ENCODE measurements at regions not wholly inside any gene's neighbourhood (a gene's known extent, or its start where the extent isn't known, plus 50 kb on each side); places are given as distances from the start of the nearest gene placed in this dataset.

DNA sequence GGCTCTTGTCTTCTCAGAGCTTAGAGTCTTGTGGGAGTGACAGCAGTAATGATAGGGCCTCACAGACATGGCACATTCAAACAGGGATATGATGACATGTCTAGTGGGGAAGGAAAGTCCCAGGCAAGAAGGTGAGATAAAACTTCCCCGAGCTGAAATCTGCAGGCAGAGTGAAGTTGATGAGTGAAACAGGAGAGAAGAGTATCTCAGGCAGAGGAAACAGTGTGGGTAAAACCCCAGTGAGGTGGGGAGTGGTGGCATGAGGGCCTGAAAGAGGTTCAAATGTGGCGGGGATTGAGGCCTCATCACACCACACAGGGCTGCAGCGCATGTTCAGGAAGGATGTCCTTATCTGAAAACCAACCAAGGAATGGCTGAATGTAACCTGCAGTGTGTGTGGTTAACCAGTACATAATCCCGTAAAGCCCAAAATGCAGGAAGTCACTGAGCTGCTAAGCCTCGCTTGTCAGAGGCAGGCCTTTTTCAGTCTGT is 153.8 kb upstream of the E2F8 start:
- DNase-seq = no peak

DNA sequence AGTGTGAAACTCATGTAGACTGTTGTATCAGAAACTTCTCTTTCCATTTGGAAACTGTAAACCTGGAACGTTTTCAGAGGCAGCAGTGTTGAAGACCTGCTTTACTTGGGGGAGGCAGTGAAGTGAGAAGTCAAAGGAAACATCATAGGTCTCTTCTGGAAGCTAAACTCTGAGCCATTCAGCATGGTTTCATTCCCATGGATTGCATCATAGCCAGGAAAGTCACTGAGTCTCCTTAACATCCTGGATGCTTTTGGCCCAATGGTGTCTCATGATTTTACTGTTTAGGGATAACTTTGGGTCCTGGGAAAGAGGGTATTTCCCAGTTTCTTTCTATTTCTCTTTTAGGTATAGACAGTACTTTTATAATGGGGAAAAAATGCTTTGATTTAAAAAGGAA is 153.2 kb upstream of the E2F8 start:
- no peak for DNase-seq

DNA sequence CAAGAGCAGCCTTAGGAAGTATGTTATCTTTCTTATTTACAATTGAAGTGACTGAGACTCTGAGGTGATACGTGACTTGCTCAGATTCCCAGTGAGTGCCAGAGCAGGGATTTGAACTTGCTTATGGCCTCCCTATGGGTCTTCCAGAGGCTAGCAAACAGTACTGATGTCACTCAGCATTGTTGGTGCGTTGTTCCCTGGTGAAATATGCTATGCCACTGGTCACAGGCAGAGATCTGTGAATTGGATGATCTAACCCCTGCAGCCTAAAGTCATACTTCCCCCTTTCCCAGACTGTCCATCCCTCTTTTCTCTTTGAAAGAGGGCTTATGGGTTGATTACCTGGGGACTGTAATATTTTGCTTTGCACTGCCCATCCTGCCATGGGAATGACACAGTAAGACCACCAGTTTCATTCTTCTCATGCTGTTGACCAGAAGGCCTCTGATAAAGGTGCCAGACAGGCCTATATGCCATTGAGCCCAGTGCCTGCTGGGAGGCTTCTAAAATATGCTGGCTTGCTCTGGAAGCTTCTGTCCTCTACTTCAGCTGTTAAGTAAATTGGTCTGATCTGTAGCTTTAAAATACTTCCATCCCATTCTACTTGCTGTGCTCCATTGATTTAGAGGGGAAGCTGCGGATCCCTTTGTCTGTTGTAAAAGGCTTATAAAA is 152.2 kb upstream of the E2F8 start:
- DNase-seq = no peak

DNA sequence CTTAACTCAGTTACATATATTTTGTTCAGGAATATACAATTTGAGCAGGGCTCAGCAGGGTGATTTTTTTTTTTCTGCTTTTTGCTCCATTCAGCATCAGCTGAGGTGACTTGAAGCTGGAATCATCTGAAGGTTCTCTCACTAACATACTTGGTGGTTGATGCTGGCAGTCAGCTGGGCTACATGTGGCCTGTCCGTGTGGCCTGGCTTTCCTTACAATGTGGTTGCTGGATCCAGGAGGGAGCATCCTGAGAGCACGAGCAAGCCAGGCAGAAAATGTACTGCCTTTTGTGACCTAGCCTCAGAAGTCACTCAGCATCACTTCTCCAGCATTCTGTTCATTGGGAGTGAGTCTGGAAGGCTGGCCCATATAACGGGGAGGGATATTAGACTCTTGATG is 151.6 kb upstream of the E2F8 start:
- no peak for DNase-seq

DNA sequence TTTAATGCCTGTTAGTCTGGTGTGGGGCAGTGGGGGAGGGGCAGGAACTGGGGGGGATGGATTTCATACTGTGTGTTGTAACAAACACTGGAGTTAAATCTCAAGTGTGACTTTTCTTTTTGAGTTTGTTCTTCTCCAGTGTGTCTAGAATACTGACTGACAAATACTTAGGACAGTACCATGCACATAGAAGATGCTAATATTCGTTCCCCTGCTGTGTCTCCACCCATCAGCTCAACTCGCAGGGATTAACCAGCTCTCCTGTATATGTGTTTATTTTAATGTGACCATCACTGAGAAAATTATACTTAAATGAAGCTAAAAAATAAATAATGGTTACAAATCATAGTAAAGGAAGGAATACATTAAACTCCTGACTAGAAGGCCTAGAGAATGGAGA is 150.9 kb upstream of the E2F8 start:
- DNase-seq = no peak

DNA sequence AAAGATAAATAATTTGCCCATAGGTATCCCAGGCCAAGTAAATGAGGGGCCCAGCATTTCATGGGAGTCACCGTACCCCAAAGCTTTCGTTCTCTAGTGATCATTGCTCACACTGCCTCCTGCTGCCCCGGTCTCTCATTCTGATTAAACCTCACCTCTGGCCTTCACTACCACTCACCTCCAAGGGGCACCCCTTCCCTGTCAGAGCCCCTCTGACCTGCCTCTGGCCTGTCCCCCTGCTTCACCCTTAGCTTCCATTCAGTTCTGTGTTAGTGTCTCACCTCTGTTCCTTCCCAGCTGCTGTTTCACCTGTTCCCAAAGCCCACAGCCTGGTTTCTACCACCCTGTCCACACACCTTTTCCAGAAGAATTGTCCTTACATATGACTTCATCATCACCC is 150.3 kb upstream of the E2F8 start:
- DNase-seq = no peak

DNA sequence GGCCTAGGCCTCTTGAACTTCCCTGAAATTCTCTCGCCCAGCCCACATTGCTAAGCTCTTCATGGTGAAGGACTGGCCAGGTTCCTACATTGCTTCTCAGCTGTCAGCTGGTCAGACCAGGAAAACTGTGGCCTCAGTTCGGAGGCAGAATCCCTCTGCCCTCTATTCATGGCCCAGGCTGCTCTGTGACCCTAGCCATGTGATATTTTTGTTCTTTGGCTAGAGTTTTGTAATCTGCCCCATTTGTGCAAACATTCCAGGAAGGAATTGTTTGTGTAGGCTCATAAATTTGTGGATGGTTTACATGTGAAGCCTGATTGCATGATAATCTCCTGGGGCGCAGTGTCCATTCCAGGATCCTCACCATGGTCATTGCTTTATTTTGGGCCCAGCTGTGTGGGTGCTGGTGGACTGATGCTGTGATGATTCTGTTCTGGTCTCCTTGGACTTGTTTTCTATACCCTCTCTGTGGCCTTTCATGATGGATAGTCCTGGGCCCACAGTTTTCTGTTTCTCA is 149.1 kb upstream of the E2F8 start:
- DNase-seq = no peak

DNA sequence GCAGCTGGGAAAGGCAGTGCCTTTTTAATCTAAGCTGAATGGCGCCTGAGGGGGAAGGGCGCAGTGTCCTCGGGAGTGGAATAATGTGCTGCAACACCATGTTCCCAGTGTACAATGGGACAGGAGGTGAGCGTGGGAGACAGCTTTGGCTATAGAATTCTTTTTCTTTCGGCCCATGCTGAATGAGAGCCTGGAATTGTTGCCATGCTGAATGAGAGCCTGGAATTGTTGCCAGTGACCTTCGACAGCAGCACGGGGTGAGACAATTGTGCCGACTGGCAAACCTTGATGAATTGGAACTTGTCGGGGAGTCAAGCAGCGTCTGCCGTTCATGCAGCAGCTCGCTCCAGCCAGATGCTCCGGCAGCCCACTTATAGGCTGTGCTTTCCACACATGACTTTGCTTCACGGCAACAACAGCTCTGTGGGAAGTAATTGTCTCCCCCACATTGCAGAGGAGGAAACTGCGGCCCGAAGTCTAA is 141.4 kb upstream of the E2F8 start:
- no peak for DNase-seq

DNA sequence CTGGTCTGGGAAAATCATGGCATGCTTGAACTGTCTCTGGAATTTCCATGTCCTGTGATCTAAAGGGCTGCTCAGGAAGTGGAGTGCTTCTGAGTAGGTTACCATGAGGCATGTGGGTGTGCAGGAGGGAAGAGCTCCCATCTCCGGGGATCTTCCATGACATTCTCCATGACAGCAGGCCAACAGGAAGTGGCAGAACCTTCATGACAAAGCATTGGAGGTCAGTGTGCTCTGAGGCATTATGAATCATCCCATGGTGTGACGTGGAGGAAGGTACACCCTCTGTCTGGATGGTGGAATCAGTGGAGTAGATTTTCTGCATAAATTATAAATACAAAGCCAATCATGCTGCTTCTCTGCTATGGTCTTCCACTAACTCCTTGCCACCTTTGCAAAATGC is 139.6 kb upstream of the E2F8 start:
- DNase-seq = peak; percentile 39

DNA sequence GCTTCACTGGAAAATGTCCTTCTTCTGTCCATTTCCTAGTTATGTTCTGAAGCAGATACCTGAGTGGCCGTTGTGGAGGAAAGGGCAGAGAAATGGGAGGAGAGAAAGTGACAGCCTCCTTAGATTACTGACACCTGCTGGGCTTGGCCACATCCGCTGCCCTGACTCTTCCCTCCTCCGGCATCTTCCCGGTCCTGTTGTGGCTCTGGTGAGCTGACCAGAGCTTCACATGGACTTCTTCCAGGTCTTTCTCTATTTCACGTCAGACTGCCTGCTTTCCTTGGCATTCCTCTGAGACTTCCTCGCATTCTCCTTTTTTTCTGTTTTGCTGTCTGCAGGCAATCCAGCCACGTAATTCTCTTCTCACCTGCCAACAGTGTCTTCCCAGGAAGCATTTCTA is 138.7 kb upstream of the E2F8 start:
- DNase-seq = no peak

DNA sequence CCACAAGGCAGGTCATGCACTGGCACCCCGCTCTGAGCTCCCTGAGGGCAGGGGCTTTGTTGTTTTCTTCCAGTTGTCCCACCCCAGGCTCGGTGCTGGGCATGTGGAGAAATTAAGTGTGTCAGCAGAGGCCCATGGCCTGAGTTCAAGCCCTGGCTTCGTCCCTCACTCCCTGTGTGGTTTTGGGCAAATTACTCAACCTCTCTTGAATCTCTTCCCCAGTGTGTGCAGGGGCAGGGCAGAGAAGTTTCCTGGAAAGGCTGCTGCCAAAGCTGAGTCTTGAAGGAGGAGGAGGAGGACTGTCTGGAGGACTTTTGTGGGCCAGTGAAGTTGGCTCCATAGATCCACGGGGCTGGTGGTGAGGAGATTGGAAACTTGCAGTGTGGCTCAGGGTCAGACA is 138.1 kb upstream of the E2F8 start:
- no peak for DNase-seq

DNA sequence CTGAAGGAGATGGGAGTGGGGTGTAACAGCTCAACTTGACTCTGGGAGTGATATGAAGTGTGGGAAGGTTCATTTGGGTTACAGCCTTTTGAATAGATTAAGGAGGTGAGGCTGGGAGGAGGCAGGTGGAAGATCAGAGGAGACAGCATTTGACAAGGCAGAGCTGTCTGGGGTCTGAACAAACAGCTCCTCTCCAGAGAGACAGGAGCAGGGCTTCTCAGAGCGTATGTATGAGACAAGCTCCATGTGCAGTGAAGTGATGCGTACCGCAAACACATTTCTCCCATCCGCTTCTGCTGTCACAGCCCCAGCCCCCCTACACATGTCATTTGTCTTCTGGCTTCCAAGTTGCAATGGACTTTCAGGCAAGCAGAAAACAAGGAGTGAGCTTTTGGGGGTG is 137.1 kb upstream of the E2F8 start:
- DNase-seq = no peak

DNA sequence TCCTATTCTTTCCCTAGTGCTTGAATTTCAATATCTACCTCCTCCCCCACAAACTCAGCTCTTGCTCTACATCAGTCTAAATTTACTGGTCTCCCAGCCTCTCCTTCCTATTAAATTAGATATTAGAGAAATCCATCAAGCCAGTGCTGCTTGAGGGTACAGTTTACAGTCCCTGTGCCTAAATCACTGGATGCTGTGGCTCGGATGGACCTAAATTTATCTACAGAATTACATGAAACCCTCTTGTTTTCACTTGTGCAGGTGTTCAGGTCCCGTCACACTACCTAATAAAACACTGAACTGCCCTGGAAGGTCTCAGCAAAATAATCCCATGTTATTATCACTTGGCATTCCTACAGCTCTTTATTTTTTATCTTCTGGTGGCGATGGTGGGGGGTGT is 134.7 kb upstream of the E2F8 start:
- no peak for DNase-seq

DNA sequence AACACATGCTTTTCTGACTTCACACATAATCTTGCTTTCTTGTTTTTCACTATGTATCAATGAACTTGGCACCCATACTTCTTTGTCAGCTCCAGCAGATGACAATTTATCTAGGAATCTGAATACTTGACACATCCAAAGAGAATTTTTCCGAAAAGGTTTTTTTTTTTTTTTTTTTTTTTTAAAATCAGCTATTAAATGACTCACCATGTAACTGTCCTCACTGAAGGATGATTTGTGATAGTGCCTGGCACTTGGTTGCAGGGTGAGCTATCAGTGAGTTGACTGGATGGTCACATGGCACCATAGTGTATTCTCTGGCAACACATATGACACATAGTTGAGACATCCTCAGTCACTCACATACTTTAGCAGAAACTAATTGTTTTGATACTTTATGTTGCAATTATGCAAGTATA is 133.4 kb upstream of the E2F8 start:
- peak; percentile 18 for DNase-seq

DNA sequence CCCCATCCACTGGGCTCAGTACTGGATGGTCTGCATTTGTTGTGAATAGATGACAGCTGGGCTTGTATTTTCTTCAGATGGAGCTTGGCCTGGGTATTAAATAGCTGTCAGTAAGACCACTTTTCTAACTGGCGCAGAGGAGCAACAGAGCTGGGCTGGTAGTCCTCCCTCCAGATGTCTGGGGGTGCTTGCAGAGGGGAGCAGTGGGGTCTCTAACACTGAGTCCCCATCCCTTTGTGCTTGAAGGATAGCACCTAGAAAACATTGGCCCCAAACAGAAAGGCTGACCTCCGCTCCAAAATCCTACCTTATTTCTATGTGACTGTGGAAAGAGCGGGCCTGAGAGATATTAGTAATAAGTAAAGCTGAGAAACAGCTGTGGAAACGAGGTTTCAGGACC is 131.6 kb upstream of the E2F8 start:
- no peak for DNase-seq

DNA sequence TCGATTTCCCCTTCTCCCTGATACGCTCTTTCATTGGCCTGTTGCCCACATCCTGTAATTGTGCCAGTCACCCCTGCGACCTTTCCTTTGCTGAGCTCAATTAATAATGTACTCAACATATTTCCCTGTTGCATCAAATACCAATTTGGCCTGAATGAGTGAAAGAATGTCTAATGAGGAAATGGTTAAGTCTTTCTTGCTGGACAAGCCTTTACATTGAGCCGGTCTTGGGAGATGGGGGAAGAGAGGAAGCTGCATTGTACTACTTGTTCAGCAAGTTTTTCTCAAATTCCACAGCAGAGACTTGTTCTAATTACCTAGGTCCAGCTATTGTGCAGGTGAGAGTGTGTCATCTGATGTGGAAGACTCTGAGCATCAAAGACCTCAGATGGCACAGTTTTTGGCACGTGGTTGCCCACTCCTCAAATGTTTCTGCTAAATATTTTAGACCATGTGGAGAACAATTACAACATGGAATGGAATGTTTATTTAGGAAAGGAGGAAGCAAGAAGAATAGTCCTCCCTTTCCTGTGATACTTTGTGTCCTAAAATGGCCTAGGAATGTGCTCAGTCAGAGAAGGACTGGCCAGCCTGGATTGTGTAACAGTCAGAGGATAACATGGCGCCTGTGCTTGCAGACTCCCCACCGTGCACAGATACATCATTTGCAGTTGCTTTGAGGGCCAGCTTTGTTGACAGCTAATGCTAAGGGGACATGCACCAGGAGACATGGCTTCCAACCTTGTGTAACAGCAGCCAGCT is 129.5 kb upstream of the E2F8 start:
- DNase-seq = no peak

DNA sequence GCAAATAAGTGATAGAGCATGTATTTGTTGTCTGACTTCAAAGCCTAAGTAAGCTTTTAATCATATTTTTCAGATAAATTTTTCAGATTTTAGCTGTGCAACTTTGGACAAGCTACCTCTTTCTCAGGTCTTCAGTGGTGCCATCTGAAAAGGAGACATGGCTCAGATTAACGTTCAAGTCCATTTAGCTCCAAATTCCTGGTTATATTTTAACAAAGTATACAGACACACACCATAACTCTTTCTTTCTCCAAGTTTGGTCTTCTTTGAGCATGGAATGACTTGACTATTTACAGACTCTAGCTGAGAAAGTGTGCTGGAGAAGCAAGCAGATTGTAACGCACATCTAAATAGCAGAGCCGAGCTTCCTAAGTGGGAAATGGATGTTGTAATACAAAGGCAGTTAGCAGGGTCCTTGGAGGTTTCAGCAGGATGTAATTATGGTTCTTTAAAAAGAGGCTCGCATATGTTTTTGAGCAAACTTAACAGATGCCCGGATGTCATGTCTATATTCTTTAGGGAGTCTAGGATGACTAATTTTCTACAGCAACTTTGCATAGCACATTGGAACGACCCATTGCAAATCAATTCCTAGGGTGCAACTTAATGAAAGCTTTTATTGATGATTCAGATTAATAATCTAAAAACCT is 128.1 kb upstream of the E2F8 start:
- DNase-seq = no peak

DNA sequence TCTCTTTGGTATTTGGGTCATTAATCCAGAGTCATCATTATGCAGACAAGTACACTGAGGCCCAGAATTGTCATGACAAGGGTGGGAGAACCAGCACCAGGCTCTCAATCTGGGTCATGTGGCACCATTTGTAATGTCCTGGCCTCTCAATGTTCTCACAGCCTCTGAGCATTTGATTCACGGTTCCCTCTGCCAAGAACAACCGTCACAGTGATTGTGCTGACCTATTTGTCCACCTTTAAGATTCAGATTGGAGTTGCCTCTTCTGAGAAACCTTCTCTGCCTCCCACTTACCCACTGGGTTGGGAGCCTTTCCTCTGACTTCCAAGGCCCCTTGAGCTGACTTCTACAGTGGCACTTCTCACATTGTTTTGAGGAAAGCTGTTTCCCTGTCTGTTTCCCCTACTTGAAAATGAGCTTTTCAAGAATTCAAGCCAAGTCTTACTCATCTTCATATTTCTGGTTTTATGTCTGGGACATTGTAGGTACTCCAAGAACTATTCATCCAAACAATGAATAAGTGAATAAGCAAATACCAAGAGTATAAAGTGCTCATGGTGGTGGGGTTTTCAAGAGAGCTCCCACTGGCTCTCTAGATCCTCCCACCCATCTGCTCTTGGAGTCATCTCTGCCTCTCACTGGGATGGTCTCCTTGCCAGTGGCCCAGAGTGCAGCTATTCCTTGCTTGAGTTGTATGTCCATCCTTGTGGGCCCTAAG is 126.4 kb upstream of the E2F8 start:
- DNase-seq = no peak

DNA sequence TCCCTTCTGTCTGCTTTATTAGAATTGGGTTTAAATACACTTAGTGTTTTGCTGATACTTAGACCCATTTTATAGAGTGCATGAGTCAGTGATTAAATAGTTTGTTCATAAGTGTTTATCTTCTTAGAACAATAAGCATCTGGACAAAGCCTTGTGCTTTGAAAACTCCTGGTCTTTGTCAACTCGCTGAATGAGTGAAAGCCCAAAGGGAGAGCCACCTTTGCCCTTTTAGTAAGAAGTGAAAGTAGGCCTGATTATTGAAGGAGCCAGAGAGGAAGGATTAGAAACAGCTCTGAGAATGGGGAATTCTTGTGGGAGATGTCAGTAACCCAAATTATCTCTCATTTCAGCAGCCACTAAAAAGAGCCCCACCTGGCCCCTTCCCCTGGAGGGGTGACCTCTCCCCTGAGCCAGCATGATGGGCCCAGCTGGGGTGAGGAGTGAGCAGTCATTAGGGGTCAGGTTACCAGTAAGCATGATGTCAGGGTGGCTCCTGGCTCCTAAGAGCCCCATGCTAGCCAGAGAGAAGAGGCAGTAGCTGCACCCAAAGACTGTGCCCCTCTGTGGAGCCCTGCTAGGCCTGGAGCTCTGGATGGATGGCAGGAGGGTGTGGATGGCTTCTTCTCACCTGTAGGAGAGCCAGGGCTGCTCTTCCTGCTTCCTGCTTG is 125.1 kb upstream of the E2F8 start:
- DNase-seq = no peak

DNA sequence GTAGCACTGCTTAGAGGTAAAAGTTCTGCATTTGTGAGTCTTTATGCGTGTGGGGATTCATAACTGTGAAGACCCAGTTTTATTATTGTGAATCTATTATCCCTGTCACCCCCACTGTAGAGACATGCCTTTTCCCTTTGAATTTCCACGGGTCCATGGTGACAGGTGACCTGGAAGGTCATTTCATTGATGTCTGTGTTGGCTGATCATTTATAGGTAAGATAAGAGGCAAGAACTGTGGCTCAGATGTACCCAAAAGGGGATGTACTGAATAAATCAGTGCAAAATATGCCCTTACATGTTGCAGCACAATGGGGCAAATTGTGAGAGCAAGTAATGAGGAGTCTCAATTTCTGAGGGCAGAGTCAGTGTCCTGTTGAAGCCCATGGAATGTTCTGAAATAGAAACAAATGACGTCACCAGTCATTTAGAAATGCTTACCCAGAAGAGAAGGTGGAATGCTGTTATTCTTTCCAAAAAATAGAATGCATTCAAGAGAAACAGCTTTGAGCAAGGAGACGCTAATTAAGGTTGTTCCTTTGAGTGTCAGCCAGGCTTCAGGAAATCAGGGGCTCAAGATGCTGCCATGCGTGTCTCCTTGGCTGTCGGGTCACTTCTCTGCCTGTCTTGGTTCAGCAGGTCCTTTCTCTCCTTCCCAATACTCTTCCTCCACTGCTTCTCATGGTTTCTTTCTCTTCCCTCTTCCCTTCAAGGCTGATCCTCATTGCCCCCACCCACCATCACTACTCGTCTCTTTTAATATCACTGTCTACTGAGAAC is 118.7 kb upstream of the E2F8 start:
- DNase-seq = no peak

DNA sequence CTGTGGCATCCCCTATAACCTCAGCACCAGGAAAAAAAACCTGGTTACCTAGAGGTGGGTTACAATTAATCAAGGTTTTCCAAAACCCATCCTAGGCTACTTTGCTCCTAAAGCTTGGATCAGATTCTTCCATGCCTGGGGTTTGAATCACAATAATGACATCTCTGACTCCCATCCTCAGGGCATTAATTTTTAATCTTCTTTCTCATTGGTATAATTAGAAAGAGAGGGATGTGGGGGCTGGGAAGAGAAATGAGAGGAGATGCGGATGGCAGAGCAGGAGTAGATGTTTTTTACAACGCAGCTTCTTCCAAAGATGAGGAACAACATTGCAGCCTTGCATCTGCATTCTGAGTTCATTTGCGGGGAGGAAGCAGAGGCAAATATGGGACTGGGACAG is 117.2 kb upstream of the E2F8 start:
- DNase-seq = no peak

DNA sequence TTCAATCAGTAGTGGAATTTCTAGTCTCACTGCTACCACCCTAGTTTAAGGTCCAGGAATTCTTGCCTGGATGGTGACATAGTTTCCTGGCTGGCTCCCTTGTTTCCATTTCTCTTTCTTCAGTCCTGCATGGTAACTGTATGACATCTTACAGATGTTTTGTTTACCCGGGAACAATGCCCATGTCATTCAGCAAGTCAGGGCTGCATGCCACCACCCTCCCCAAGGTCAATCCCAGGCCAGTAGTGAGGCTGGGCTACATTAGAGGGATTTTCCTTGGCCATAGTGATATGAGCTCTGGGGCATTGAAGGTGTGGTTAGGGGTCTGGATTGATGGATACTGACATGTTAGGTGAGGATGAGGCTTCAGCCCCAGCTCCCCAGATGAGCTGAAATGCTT is 114.9 kb upstream of the E2F8 start:
- DNase-seq = no peak
